Trophoblast cell (in vitro differentiated cells and primary cell): ENCODE measurements at regions not wholly inside any gene's neighbourhood (a gene's known extent, or its start where the extent isn't known, plus 50 kb on each side); places are given as distances from the start of the nearest gene placed in this dataset.
A peak's percentile ranks its signal among the peaks of the same experiment; 100 is the strongest.

Source experiments
- DNase-seq, 2 donors: peaks; one replicate each; pipeline ENCODE4 v3.0.0-alpha.2; 2016
- H2AFZ ChIP-seq: 2 replicates; pipeline ENCODE4 v1.6.1; 2013; ENCODE audit warnings: low read length, moderate library complexity, mild to moderate bottlenecking; ENCODE audit not compliant: insufficient read depth, poor library complexity
- H2AK5ac ChIP-seq: 2 replicates; pipeline ENCODE4 v1.6.1; 2013; ENCODE audit warnings: mild to moderate bottlenecking, low read length
- H2BK120ac ChIP-seq: 2 replicates; pipeline ENCODE4 v1.6.1; 2013; ENCODE audit warnings: low read length, mild to moderate bottlenecking, moderate library complexity; ENCODE audit not compliant: insufficient read depth, poor library complexity
- H2BK12ac ChIP-seq: 2 replicates; pipeline ENCODE4 v1.6.1; 2013; ENCODE audit warnings: mild to moderate bottlenecking, low read length, moderate library complexity
- H2BK5ac ChIP-seq: 2 replicates; pipeline ENCODE4 v1.6.1; 2013; ENCODE audit warnings: low read length, low read depth, moderate library complexity, mild to moderate bottlenecking; ENCODE audit not compliant: poor library complexity
- H3K14ac ChIP-seq: 2 replicates; pipeline ENCODE4 v1.6.1; 2013; ENCODE audit warnings: mild to moderate bottlenecking, low read length
- H3K18ac ChIP-seq: 2 replicates; pipeline ENCODE4 v1.6.1; 2013; ENCODE audit warnings: mild to moderate bottlenecking, low read length
- H3K23ac ChIP-seq: 2 replicates; pipeline ENCODE4 v1.6.1; 2013; ENCODE audit warnings: low read length
- H3K27ac ChIP-seq: 2 replicates; pipeline ENCODE4 v1.5.1; 2013; ENCODE audit warnings: low read depth, mild to moderate bottlenecking, inconsistent platforms, low read length, moderate library complexity
- H3K27me3 ChIP-seq: 2 replicates; pipeline ENCODE4 v1.6.1; 2013; ENCODE audit warnings: inconsistent platforms, mild to moderate bottlenecking, low read length, moderate library complexity; ENCODE audit not compliant: insufficient read depth
- H3K36me3 ChIP-seq, 2 experiments: 1 replicate in 1 of 2; 2 replicates in 1 of 2; pipeline ENCODE4 v1.6.1; 2013; ENCODE audit warnings: low read length in 2 of 2, mild to moderate bottlenecking in 2 of 2, moderate library complexity in 1 of 2; ENCODE audit not compliant: insufficient read depth in 2 of 2, control insufficient read depth in 1 of 2
- H3K4ac ChIP-seq: 2 replicates; pipeline ENCODE4 v1.6.1; 2013; ENCODE audit warnings: low read depth, mild to moderate bottlenecking, low read length, moderate library complexity
- H3K4me1 ChIP-seq, 2 experiments: 1 replicate in 1 of 2; 2 replicates in 1 of 2; pipeline ENCODE4 v1.6.1; 2013; ENCODE audit warnings: low read length in 2 of 2, mild to moderate bottlenecking in 2 of 2, moderate library complexity in 1 of 2; ENCODE audit not compliant: insufficient read depth in 2 of 2, control insufficient read depth in 1 of 2
- H3K4me2 ChIP-seq: 2 replicates; pipeline ENCODE4 v1.6.1; 2013; ENCODE audit warnings: inconsistent platforms, mild to moderate bottlenecking, low read length, moderate library complexity
- H3K4me3 ChIP-seq: 2 replicates; pipeline ENCODE4 v1.5.1; 2013; ENCODE audit warnings: mild to moderate bottlenecking, low read depth, low read length, inconsistent platforms
- H3K79me1 ChIP-seq: one replicate; pipeline ENCODE4 v1.6.1; 2013; ENCODE audit warnings: low read length
- H3K79me2 ChIP-seq: 2 replicates; pipeline ENCODE4 v1.6.1; 2013; ENCODE audit warnings: low read length, mild to moderate bottlenecking; ENCODE audit not compliant: control insufficient read depth, insufficient read depth, poor library complexity
- H3K9ac ChIP-seq: 2 replicates; pipeline ENCODE4 v1.6.1; 2013; ENCODE audit warnings: mild to moderate bottlenecking, low read length
- H3K9me3 ChIP-seq: 2 replicates; pipeline ENCODE4 v1.6.1; 2013; ENCODE audit warnings: low read depth, mild to moderate bottlenecking, control low read depth, inconsistent platforms, low read length; ENCODE audit not compliant: insufficient read depth
- H4K12ac ChIP-seq: 2 replicates; pipeline ENCODE4 v1.6.1; 2013; ENCODE audit warnings: low read depth, mild to moderate bottlenecking, low read length, moderate library complexity
- H4K8ac ChIP-seq: 2 replicates; pipeline ENCODE4 v1.6.1; 2013; ENCODE audit warnings: low read depth, mild to moderate bottlenecking, low read length, moderate library complexity
- H4K91ac ChIP-seq: one replicate; pipeline ENCODE4 v1.6.1; 2013; ENCODE audit warnings: low read depth, mild to moderate bottlenecking, low read length, moderate library complexity
- WGBS: extraction: QIAGEN DNeasy Blood & Tissue Kit; methylation state at CpG from one replicate; pipeline ENCODE4 v1.1.7; 2013; ENCODE audit warnings: missing lambda C conversion rate; ENCODE audit not compliant: insufficient read length, insufficient coverage; ENCODE audit errors: extremely low coverage; 5-methylcytosine and 5-hydroxymethylcytosine counted together

DNA sequence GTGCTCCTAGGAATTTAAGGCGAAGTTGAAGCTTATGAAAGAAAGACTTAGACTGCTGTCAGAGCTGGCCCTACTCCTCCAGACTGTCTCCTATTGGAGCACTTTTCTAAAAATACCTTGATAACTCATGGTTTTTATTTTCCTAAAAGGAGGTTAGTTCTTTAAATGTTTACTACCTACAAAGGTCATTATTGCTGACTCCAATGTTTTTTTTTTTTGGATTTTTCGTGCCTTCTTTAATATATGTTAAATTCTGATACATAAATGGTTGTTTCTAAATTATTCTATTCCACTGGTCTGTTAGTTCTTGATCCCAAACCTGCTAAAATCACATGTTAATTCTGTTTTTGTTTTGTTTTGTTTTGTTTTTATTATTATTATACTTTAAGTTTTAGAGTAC lies 227.6 kb upstream of the FTMT start:
- Histone ChIP-seq H4K91ac (no peak overlapping the region), H3K9me3 (no peaks in the 10 kb centered on the region), H3K36me3 (no peaks in the 10 kb centered on the region), H3K9ac (no peak overlapping the region), H2AFZ (no peak overlapping the region), H3K4me1 (no peaks in the 10 kb centered on the region), H3K27me3 (no peaks in the 10 kb centered on the region), H3K4me3 (no peak overlapping the region), H4K8ac (no peak overlapping the region), H4K12ac (no peak overlapping the region), H3K18ac (no peak overlapping the region), H3K27ac (no peak overlapping the region), H2BK120ac (no peak overlapping the region), H3K4me2 (no peak overlapping the region), H2BK5ac (no peak overlapping the region), H3K4ac (no peak overlapping the region), H2AK5ac (no peak overlapping the region), H3K23ac (no peak overlapping the region), H3K79me1 (no peaks in the 10 kb centered on the region), H3K14ac (no peak overlapping the region), H2BK12ac (no peak overlapping the region), H3K79me2 (no peaks in the 10 kb centered on the region)
- DNase-seq, result no peak
- WGBS, result no CpG with 5 or more reads among the region's 2 CpGs

DNA sequence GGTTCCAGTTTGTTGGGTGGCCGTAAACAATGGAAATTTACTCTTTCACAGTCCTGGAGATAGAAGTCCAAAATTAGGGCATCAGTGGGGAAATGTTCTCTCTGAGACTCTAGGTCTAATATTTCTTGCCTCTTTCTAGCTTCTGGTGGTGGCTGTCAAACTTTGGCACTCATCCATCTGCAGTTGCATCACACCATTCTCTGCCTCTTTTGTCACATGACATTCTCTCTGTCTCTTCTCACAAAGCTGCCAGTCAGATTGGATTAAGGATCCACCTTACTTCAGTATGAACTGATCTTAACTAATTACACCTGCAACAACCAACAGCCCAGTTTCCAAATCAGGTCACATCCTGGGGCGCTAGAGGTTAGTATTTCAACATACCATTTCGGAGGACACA lies 222.9 kb upstream of the FTMT start:
- no peak overlapping the region for H2AK5ac ChIP-seq
- no peak overlapping the region for H3K4me3 ChIP-seq
- H3K4me1 ChIP-seq, result no peaks in the 10 kb centered on the region
- no peaks in the 10 kb centered on the region for H3K27me3 ChIP-seq
- H3K4me2 ChIP-seq, result no peak overlapping the region
- no CpG with 5 or more reads among the region's 3 CpGs for WGBS
- H4K91ac ChIP-seq, result no peak overlapping the region
- no peak overlapping the region for H3K9ac ChIP-seq
- H2AFZ ChIP-seq, result no peak overlapping the region
- no peak overlapping the region for H4K8ac ChIP-seq
- H3K36me3 ChIP-seq, result no peaks in the 10 kb centered on the region
- no peak overlapping the region for H3K14ac ChIP-seq
- no peaks in the 10 kb centered on the region for H3K79me1 ChIP-seq
- no peak overlapping the region for H3K18ac ChIP-seq
- DNase-seq, result no peak
- no peaks in the 10 kb centered on the region for H3K9me3 ChIP-seq
- no peak overlapping the region for H2BK5ac ChIP-seq
- H3K4ac ChIP-seq, result no peak overlapping the region
- H3K27ac ChIP-seq, result no peak overlapping the region
- H3K79me2 ChIP-seq, result no peaks in the 10 kb centered on the region
- no peak overlapping the region for H2BK12ac ChIP-seq
- no peak overlapping the region for H4K12ac ChIP-seq
- no peak overlapping the region for H2BK120ac ChIP-seq
- H3K23ac ChIP-seq, result no peak overlapping the region

DNA sequence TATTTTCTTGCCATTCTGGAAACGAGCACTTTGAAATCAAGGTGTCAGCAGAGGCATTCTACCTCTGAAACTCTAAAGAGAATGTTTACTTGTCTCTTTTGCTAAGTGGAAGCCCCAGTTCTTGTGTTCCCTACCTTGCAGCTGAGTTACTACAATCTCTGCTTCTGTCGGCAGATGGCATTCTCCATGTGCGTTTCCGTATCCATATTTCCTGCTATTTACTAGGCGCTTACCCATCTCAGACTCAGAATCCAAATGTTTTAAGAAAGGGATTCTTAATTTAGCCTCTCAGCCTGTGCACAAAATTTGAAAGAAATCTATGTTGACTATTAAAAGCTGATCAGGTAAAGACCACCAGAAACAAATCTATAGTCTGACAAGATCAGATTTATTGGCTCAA lies 221.3 kb upstream of the FTMT start:
- no peaks in the 10 kb centered on the region for H3K79me2 ChIP-seq
- H2AK5ac ChIP-seq, result no peak overlapping the region
- H3K36me3 ChIP-seq, result no peaks in the 10 kb centered on the region
- no peak overlapping the region for H3K4me2 ChIP-seq
- H3K23ac ChIP-seq, result no peak overlapping the region
- no peak overlapping the region for H3K18ac ChIP-seq
- H3K4me3 ChIP-seq, result no peak overlapping the region
- H2BK12ac ChIP-seq, result no peak overlapping the region
- H2BK5ac ChIP-seq, result no peak overlapping the region
- H3K9ac ChIP-seq, result no peak overlapping the region
- no peak overlapping the region for H2BK120ac ChIP-seq
- no peak overlapping the region for H3K4ac ChIP-seq
- H3K14ac ChIP-seq, result no peak overlapping the region
- H3K9me3 ChIP-seq, result no peaks in the 10 kb centered on the region
- no peak overlapping the region for H3K27ac ChIP-seq
- H3K27me3 ChIP-seq, result no peaks in the 10 kb centered on the region
- H3K4me1 ChIP-seq, result no peaks in the 10 kb centered on the region
- H4K12ac ChIP-seq, result no peak overlapping the region
- no peak overlapping the region for H2AFZ ChIP-seq
- H4K8ac ChIP-seq, result no peak overlapping the region
- peak in 1 of 2 donors; percentile 42 for DNase-seq
- H3K79me1 ChIP-seq, result no peaks in the 10 kb centered on the region
- no CpG with 5 or more reads among the region's 5 CpGs for WGBS
- H4K91ac ChIP-seq, result no peak overlapping the region

DNA sequence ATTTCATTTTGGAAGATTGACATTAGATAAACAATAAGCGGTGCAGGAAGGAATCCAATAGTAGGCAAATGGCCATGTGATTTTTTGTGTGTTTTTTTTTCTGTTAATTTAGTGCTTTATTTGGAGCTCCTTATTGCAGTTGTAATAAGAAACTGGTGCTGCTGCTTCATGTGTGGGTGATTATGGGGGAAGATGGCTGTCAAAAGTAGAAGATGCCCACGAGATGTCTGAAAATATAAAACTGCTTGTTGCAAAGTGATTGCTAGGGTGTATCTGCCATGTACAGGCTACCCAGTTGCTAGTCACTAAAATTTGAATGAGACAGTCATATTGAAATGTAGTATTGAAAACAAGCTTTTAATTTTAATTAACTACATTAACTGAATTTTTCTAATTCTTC lies 216.7 kb upstream of the FTMT start:
- Histone ChIP-seq H2BK5ac (no peak overlapping the region), H3K9me3 (peaks cover 3% of the 10 kb centered on the region)

More for the DNA sequence above, 216.7 kb upstream of the FTMT start:
- Histone ChIP-seq H2BK120ac (no peak overlapping the region), H3K9ac (no peak overlapping the region), H4K12ac (no peak overlapping the region), H3K14ac (no peak overlapping the region), H3K4me2 (no peak overlapping the region), H3K79me2 (no peaks in the 10 kb centered on the region), H3K4me3 (no peak overlapping the region), H2AFZ (no peak overlapping the region), H4K8ac (no peak overlapping the region), H2BK12ac (no peak overlapping the region), H3K23ac (no peak overlapping the region), H3K18ac (no peak overlapping the region), H3K4me1 (no peaks in the 10 kb centered on the region), H4K91ac (no peak overlapping the region), H3K36me3 (no peaks in the 10 kb centered on the region), H3K27me3 (no peaks in the 10 kb centered on the region), H3K79me1 (no peaks in the 10 kb centered on the region), H3K4ac (no peak overlapping the region), H2AK5ac (no peak overlapping the region), H3K27ac (no peak overlapping the region)
- DNase-seq, result no peak
- WGBS, result no CpG with 5 or more reads among the region's 2 CpGs
